Brain microvascular endothelial cell (primary cell): ENCODE measurements at regions not wholly inside any gene's neighbourhood (a gene's known extent, or its start where the extent isn't known, plus 50 kb on each side); places are given as distances from the start of the nearest gene placed in this dataset.

Experiments used
- DNase-seq: peaks from one replicate; pipeline ENCODE4 v3.0.0-alpha.2; 2020
- H3K27ac ChIP-seq: fragments of 250-450 bp; sonication (Bioruptor Pico); 2 replicates; pipeline ENCODE4 v1.5.1; 2020; ENCODE audit warnings: mild to moderate bottlenecking, moderate library complexity
- H3K27me3 ChIP-seq: fragments of 250-450 bp; sonication (Bioruptor Pico); replicated peaks from 2 replicates; pipeline ENCODE4 v1.5.1; 2020; ENCODE audit warnings: mild to moderate bottlenecking
- H3K36me3 ChIP-seq: fragments of 250-450 bp; sonication (Bioruptor Pico); replicated peaks from 2 replicates; pipeline ENCODE4 v1.5.1; 2020; ENCODE audit warnings: mild to moderate bottlenecking
- H3K4me3 ChIP-seq: 2 replicates; pipeline ENCODE4 v1.5.1; 2011; ENCODE audit warnings: low read depth, mild to moderate bottlenecking, control low read depth, low read length, moderate library complexity
- in situ Hi-C: cut with HindIII; loops from 2 replicates; pipeline ENCODE4 v1.10.0; 2017; ENCODE audit warnings: low sequenced_read_pairs, low pct_ligation_motif_present
- TF ChIP-seq, protein P1 (sequence below): IDR thresholded peaks from 2 replicates; pipeline ENCODE4 v1.5.1; 2011; ENCODE audit warnings: low read depth, mild to moderate bottlenecking, moderate library complexity, low read length, control low read depth, inconsistent platforms; ENCODE audit errors: missing control alignments

DNA sequence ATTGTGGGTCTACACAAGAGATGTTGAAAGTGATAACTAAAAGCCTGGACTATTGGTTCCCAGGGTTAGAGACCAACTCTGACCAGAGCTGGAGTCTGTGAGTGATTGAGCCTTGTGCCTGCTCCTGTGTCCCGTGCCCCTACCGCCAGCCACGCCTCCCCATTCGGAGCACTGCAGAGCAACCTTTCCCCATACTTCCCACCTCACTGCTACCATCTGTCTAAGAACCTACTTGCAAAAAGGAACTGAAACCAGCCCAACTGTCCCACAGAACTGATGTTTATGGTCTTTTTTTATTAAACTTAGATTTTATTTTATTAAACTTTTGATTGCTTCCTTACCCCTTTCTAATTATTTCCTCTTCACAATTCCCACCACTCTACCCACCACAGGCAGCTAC, 300.3 kb upstream of the MGAT5 start:
- Histone ChIP-seq H3K27ac (no peak overlapping the region), H3K4me3 (no peak overlapping the region), H3K36me3 (no peaks in the 10 kb centered on the region), H3K27me3 (no peaks in the 10 kb centered on the region)
- no peak for DNase-seq
- TF ChIP-seq, protein P1, sequence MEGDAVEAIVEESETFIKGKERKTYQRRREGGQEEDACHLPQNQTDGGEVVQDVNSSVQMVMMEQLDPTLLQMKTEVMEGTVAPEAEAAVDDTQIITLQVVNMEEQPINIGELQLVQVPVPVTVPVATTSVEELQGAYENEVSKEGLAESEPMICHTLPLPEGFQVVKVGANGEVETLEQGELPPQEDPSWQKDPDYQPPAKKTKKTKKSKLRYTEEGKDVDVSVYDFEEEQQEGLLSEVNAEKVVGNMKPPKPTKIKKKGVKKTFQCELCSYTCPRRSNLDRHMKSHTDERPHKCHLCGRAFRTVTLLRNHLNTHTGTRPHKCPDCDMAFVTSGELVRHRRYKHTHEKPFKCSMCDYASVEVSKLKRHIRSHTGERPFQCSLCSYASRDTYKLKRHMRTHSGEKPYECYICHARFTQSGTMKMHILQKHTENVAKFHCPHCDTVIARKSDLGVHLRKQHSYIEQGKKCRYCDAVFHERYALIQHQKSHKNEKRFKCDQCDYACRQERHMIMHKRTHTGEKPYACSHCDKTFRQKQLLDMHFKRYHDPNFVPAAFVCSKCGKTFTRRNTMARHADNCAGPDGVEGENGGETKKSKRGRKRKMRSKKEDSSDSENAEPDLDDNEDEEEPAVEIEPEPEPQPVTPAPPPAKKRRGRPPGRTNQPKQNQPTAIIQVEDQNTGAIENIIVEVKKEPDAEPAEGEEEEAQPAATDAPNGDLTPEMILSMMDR = no peak
- in situ Hi-C loops = no loop called here

DNA sequence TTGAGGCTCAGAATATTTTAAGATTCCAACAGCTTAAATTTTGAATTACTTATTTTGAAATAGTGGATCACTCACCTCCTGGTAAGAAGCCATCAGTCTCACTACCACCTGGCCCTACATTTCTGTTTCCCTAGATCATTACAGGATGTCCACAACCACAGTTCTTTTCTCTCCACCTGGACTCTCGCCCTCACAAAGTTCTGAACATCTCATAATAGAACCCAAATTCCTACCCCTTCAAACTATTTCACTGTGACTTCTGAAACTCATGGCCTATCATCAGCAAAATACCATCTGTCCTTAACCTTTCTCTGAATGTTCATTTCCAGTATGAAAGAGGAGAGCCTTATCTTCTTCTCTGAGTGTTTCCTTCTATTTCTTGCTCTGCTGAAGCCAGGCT, 299.2 kb upstream of the MGAT5 start:
- in situ Hi-C loops = no loop called here

DNA sequence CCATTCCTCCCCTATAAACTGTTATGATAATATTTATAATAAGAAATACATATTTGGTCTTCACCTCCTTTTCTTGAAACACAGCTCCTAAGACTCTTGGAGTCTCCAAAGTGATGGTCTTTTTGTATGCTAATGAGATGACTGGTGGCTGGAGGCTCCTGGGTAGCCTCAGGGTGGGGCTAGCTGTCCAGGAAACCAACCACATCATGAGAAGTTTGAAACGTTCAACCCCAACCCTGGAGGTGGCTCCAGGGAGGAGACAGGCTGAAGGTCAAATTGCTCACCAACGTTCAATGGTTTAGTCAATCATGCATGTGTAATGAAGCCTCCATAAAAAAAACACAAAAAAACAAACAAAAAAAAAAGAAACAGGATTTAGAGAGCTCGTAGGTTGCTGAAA, 298.7 kb upstream of the MGAT5 start:
- in situ Hi-C loops = no loop called here
- TF ChIP-seq, protein P1 = no peak
- no peak overlapping the region for H3K4me3 ChIP-seq
- no peaks in the 10 kb centered on the region for H3K36me3 ChIP-seq
- H3K27me3 ChIP-seq = no peaks in the 10 kb centered on the region
- no peak overlapping the region for H3K27ac ChIP-seq
- no peak for DNase-seq

More for the DNA sequence above, 299.2 kb upstream of the MGAT5 start:
- no peak for DNase-seq
- Histone ChIP-seq H3K36me3 (no peaks in the 10 kb centered on the region), H3K27me3 (no peaks in the 10 kb centered on the region), H3K27ac (no peak overlapping the region), H3K4me3 (no peak overlapping the region)
- TF ChIP-seq, protein P1 = no peak

DNA sequence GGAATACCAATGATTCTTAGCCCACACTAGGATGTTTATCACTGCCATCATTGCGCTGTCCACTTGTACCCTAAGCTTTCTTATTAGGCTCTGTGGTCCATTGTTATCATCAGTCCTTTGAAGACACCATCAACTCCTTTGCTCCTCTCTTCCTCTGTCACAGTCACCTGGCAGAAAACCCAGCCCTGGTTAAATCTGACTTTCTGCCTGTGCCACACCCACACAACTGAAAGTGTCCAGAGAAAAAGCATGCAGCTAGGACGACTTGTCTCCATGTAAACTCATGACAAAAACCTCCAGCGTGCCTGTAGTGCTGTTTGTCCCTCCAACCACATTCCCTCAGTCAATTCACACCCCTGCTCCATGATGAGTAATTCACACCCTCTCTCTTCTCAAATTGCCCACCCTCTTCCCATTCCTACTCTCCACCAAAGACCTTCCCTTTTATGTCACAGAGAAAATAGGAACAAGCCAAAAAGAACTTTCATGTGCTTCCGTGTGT, 297.4 kb upstream of the MGAT5 start:
- Histone ChIP-seq H3K27ac (no peak overlapping the region), H3K36me3 (no peaks in the 10 kb centered on the region), H3K27me3 (no peaks in the 10 kb centered on the region), H3K4me3 (no peak overlapping the region)
- TF ChIP-seq, protein P1 = no peak
- in situ Hi-C loops = no loop called here
- no peak for DNase-seq

DNA sequence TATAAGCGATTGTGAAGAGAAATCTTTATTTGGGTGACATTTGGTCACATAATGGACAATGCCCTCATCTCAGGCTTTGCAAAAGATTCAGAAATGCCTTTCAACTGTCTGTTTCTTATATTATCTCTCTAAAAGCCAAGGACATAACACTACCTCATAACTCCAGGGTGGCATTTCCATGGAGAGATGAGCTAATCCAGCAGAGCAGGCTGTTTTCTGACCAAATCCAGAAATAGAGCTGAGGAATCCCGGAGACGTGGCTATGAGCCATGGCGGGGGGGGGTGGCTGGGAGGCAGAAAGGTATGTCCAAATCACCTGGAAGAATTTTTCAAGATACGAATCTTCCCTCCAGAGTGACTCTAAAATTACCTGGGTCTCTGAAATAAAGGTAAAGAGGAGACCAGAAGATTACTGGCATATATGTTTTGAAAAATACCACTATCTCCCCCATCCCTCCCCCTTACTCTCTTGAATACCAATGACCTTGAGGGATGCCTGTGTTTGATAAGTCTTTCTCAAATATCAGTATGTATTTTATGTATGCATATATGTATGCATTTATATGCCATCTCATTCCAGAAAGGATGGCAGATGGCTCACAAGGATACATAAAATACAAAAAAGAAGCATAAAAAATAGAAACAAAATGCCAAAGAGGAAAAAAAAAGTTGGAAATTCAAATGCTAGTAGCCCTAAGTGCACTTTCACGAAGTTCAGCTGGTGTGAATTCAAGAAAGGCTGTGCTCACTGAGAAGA, 296.0 kb upstream of the MGAT5 start:
- Histone ChIP-seq H3K36me3 (no peaks in the 10 kb centered on the region), H3K4me3 (no peak overlapping the region), H3K27ac (no peak overlapping the region), H3K27me3 (peaks cover 2% of the 10 kb centered on the region)
- DNase-seq = no peak
- in situ Hi-C loops = no loop called here
- TF ChIP-seq, protein P1 = no peak

DNA sequence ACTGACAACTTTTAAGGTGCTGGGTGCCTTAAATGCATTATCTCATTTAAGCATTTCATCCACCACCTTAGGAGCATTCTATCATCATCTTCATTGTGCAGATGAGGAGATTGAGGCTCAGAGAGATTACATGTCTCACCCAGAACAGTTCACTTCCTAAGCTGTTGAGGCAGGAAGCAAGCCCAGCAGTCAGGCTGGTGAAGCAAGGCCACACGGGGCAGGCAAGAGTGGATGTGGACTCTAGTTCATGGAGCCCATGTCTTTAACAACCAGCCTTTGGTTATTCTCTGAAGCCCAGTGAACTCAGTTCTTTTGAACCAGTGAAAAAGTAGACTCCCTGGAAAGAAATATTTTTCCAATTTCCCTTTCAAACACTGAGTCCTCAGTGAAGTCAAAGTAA, 294.8 kb upstream of the MGAT5 start:
- in situ Hi-C loops = no loop called here
- no peak for DNase-seq
- no peaks in the 10 kb centered on the region for H3K36me3 ChIP-seq
- H3K27ac ChIP-seq = no peak overlapping the region
- TF ChIP-seq, protein P1 = no peak
- H3K27me3 ChIP-seq = peaks cover 2% of the 10 kb centered on the region
- no peak overlapping the region for H3K4me3 ChIP-seq
